GM19043 (cell line): ENCODE measurements at regions not wholly inside any gene's neighbourhood (a gene's known extent, or its start where the extent isn't known, plus 50 kb on each side); places are given as distances from the start of the nearest gene placed in this dataset.
"Not testable (repeated sequence)": the region's sequence is repeated elsewhere in the genome, so short reads cannot be mapped to it uniquely, and the experiment has no call there.

ENCODE experiments used
- ATAC-seq: cut with Tn5 transposase; IDR thresholded peaks from one replicate; pipeline ENCODE4 v1.9.1; 2021; ENCODE audit warnings: low read depth; ENCODE audit not compliant: unreplicated experiment

DNA sequence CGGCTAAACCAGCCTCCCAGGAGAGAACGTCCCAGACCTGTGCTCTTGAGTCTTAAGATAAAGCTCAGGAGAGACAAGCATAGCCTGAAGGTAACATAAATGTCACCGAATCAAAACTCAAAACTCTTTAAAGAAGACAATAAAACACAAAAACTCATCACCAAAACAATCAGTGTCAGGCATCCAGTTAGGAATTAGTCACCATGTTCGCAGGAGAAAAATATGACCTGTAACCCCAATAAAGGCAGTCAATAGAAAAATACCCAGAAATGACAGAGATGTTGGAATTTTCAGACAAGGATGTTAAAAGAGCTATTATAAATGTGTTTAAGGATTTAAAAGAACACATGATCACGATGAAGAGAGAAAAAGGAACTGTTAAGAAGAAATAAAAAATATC, 352.4 kb downstream of the BRD1 start:
- ATAC-seq, result no peak

GRCh38 chr22:49473286-49473685, 354.4 kb downstream of the BRD1 start:
- ATAC-seq, result no peak

GRCh38 chr22:49470741-49471503, 356.8 kb downstream of the BRD1 start:
- no peak for ATAC-seq

- ATAC-seq, result no peak
Observed at GRCh38 chr22:49469896-49470740, 357.6 kb downstream of the BRD1 start.

DNA sequence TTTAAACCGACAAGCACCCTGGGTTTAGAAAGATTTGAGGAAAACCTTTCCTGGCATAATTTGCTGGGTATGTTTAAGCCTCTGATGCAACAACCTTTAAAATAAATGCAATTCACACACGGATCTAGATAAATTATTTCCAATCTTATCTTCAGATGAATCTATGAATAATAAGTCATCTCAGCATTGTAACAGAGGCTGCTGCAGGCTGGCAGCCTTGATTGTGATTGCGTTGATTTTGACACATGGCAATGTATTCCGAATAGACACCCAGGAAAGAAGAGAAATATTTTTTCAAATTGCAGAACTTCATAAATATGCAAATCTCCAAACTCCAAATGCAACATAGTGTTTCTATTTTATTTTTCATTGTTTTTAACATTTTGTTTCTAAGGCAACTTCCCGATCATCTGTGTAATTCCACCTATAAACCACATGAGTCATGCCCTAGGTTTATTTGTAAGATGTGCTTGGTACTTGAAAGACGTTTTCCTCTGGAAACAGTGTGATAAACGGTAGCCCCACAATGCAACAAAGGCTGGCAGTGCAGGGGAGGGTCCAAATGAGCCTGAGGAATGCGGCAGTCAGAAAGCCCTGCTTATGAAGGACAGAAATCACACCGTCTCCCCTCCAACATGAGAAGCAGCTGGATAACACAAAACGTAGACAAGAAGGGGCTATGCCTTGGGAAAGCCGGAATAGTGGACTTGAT, 359.0 kb downstream of the BRD1 start:
- ATAC-seq, result no peak

GRCh38 chr22:49466878-49467595, 360.6 kb downstream of the BRD1 start:
- ATAC-seq, result no peak

DNA sequence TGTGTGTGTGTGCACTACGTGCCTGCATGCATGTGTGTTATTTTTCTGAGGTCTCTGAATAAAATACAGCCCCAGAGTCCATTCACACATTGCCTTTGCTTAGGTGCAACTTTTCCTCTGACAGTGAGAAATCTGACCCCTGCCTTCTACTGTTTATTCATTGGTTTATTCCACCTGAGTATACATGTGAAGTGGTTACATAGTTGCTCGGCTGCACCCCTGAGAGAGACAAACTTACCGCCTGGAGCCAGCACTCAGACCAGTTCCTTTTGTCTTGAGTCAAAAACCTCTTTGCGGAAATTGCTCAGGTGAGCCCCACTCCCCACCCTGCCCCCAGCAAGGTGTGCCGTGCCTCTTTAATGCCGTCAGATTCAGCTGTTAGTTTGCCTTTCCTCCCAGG, 363.6 kb downstream of the BRD1 start:
- ATAC-seq, result no peak

DNA sequence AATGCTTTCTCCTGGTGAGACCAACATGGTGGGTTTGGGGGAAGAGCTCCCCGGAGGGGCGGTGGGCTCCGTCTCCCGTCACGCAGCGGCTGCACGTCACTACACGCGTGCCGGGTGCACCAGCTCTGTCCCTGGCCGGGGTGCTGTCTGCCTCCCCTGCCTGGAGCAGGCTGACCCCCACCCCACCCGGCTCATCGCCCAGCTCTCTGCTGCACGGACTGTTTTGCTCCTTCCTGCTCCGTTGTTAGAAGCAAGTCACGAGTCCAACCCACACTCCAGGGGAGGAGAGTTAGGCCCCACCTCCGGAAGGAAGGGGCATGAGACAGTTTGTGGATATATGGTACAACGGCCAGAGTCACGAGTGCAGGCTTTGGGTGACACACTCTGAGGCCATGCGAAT, 364.9 kb downstream of the BRD1 start:
- ATAC-seq, result no peak

GRCh38 chr22:49462291-49462690, 365.4 kb downstream of the BRD1 start:
- no peak for ATAC-seq

DNA sequence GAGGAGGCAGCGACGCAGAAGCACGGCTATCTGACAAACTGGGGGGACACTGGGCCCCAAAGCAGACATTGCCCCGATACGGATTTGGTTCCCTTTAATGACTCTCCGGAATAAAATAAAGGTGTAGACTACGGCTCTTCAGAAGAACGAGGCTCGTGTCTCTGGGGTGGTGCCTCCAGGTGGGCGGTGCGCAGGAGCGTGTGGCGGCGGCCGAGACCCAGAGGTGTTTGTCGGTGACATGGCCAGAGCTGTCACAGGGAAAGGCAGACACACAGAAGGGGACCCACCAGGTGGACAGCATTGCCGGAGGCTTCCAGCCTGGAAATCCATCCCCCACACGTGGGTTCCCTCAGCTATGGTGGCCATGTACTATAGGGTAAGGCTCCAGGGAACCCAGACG, 366.0 kb downstream of the BRD1 start:
- ATAC-seq, result no peak

GRCh38 chr22:49460592-49461281, 366.9 kb downstream of the BRD1 start:
- ATAC-seq, result no peak

DNA sequence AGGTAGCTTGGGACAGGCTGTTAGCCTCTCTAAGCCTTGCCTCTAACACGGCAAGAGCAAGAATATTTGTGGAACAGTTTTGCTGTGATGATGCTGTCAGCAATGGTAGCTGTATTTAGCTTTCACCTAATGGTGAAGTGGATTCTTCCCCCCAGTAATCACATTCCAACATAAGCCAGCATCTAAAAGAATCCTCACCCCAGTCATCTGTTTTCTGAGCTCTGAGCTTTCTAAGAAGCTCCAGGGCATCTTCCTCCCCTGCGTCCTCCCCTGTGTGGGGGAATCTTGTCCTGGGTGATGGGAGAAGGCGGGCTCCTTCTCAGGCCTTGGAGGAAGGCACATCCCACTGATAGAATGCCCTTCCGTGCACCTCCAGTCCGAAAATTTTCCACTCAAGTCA, 367.6 kb downstream of the BRD1 start:
- ATAC-seq, result no peak

- ATAC-seq, result no peak
Observed at GRCh38 chr22:49458708-49459099, 369.0 kb downstream of the BRD1 start.

DNA sequence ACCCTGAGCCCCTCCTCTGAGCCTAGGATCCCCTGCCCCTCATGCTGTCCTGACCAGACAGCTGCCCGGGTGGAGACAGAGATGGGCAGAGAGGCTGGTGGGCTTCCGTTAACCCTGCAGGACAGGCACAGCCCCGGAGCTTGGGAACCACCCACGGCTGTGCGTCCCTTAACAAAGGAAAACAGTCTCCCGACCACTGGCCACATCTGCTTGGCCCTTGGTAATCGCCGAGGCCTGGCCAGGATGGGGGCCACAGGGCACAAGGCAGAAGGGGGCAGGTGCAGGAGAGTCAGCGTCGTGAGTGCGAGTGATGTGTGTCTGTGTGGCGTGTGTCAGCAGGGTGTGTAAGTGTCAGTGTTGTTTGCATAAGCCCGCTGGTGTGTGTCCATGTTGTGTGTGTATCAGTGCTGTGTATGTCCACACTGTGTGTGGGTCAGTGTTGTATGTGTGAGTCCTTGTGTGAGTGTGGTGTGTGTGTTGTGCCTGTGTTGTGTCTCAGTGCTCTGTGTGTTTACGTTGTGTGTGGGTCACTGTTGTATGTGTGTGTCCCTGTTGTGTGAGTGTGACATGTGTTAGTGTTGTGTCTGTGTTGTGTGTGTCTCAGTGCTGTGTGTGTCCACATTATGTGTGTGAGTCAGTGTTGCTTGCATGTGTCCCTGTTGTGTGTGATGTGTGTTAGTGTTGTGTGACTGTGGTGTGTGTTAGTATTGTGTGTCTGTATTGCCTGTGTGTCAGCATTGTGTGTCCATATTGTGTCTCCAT, 369.5 kb downstream of the BRD1 start:
- ATAC-seq, result no peak

GRCh38 chr22:49457146-49457545, 370.5 kb downstream of the BRD1 start:
- ATAC-seq, result no peak

- no peak for ATAC-seq
Observed at GRCh38 chr22:49455595-49455994, 372.1 kb downstream of the BRD1 start.

DNA sequence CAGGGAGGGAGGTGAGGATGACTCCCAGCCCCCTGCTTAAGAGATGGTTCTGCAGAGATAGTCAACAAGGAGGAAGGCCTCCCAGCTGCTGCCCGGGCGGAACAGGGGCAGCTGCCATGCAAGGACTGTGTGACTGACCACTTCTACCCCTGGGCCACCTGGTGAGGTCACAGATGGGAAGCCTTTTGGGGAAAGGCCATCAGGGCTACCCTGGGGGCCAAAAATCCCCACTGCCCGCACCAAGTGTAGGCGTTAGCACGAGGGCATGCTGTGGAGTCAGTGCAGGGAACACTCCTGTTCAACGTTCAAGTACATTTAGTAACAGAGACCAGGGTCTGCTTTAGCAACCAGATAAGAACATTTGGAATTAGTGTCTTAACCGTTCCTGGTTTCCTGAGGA, 372.9 kb downstream of the BRD1 start:
- no peak for ATAC-seq

- ATAC-seq, result no peak
Observed at GRCh38 chr22:49453771-49454170, 373.9 kb downstream of the BRD1 start.

- not testable (repeated sequence) for ATAC-seq
Observed at GRCh38 chr22:49453019-49453418, 374.7 kb downstream of the BRD1 start.
